Liver (tissue), 7 donors: ENCODE measurements at regions not wholly inside any gene's neighbourhood (a gene's known extent, or its start where the extent isn't known, plus 50 kb on each side); places are given as distances from the start of the nearest gene placed in this dataset.

Experiments
- DNase-seq: peaks from one replicate; pipeline ENCODE4 v3.0.0-alpha.2; 2017; ENCODE audit warnings: low spot score
- H3K27ac ChIP-seq, 2 donors: one replicate each; pipeline ENCODE4 v1.7.0; 2013; ENCODE audit warnings: inconsistent platforms in 2 of 2, low read length in 2 of 2, control low read depth in 1 of 2, low read depth in 1 of 2, mild to moderate bottlenecking in 1 of 2
- H3K27me3 ChIP-seq, 4 donors: one replicate each; pipeline versions ENCODE4 v1.6.1 to v1.7.0; 2013; ENCODE audit warnings: low read length in 3 of 4, inconsistent platforms in 1 of 4, mild to moderate bottlenecking in 1 of 4, moderate library complexity in 1 of 4; ENCODE audit not compliant: control insufficient read depth in 4 of 4, insufficient read depth in 4 of 4
- H3K36me3 ChIP-seq, 4 donors: one replicate each; pipeline versions ENCODE4 v1.6.1 to v1.7.0; 2013; ENCODE audit warnings: low read length in 3 of 4, mild to moderate bottlenecking in 3 of 4, low read depth in 1 of 4, moderate library complexity in 1 of 4; ENCODE audit not compliant: control insufficient read depth in 4 of 4, insufficient read depth in 3 of 4
- H3K4me1 ChIP-seq, 4 donors: one replicate each; pipeline versions ENCODE4 v1.6.1 to v1.7.0; 2013; ENCODE audit warnings: low read length in 3 of 4, mild to moderate bottlenecking in 3 of 4, moderate library complexity in 1 of 4; ENCODE audit not compliant: control insufficient read depth in 4 of 4, insufficient read depth in 4 of 4
- H3K4me3 ChIP-seq, 3 donors: one replicate each; pipeline versions ENCODE4 v1.6.1 to v1.7.0; 2013; ENCODE audit warnings: low read length in 3 of 3, control low read depth in 1 of 3, low read depth in 1 of 3, mild to moderate bottlenecking in 1 of 3
- H3K9ac ChIP-seq, 2 donors: one replicate each; pipeline ENCODE4 v1.7.0; 2013; ENCODE audit warnings: low read length in 2 of 2, mild to moderate bottlenecking in 2 of 2, moderate library complexity in 2 of 2, control low read depth in 1 of 2, low read depth in 1 of 2
- H3K9me3 ChIP-seq, 4 donors: one replicate each; pipeline versions ENCODE4 v1.6.1 to v1.7.0; 2013; ENCODE audit warnings: low read length in 3 of 4; ENCODE audit not compliant: control insufficient read depth in 4 of 4
- GABPA ChIP-seq, 2 donors: IDR thresholded peaks in 1 of 2; conservative IDR thresholded peaks in 1 of 2; 2 replicates each; pipeline ENCODE4 v1.6.1; 2016; ENCODE audit warnings: antibody characterized with exemption in 2 of 2, mild to moderate bottlenecking in 1 of 2, moderate library complexity in 1 of 2
- HNF4A ChIP-seq, 2 donors: conservative IDR thresholded peaks; 2 replicates each; pipeline ENCODE4 v1.6.1; 2016; ENCODE audit warnings: antibody characterized with exemption in 2 of 2, mild to moderate bottlenecking in 2 of 2
- HNF4G ChIP-seq: IDR thresholded peaks from 2 replicates; pipeline ENCODE4 v1.6.1; 2016; ENCODE audit warnings: antibody characterized with exemption
- JUND ChIP-seq, 2 donors: IDR thresholded peaks; 2 replicates each; pipeline ENCODE4 v1.6.1; 2016; ENCODE audit warnings: antibody characterized with exemption in 2 of 2
- RAD21 ChIP-seq, 2 donors: IDR thresholded peaks; 2 replicates each; pipeline ENCODE4 v1.6.1; 2016; ENCODE audit warnings: antibody characterized with exemption in 2 of 2, mild to moderate bottlenecking in 2 of 2
- RXRA ChIP-seq, 2 donors: IDR thresholded peaks; 2 replicates each; pipeline ENCODE4 v1.6.1; 2017 to 2018; ENCODE audit warnings: antibody characterized with exemption in 2 of 2, mild to moderate bottlenecking in 1 of 2
- SP1 ChIP-seq: IDR thresholded peaks from 2 replicates; pipeline ENCODE4 v1.6.1; 2018; ENCODE audit warnings: antibody characterized with exemption, mild to moderate bottlenecking
- TAF1 ChIP-seq: conservative IDR thresholded peaks from 2 replicates; pipeline ENCODE4 v1.6.1; 2016; ENCODE audit warnings: antibody characterized with exemption, mild to moderate bottlenecking
- YY1 ChIP-seq: IDR thresholded peaks from 2 replicates; pipeline ENCODE4 v1.6.1; 2016; ENCODE audit warnings: antibody characterized with exemption, mild to moderate bottlenecking
- WGBS: extraction: QIAGEN DNeasy Blood & Tissue Kit; methylation state at CpG from one replicate; pipeline ENCODE4 v1.1.7; 2013; 5-methylcytosine and 5-hydroxymethylcytosine counted together
- TF ChIP-seq, protein P1 (sequence below): IDR thresholded peaks from 2 replicates; pipeline ENCODE4 v1.6.1; 2016; ENCODE audit warnings: antibody characterized with exemption
- TF ChIP-seq, protein P2 (sequence below): IDR thresholded peaks from 2 replicates; pipeline ENCODE4 v1.6.1; 2016; ENCODE audit warnings: antibody characterized with exemption, mild to moderate bottlenecking
- TF ChIP-seq, protein P3 (sequence below): IDR thresholded peaks from 2 replicates; pipeline ENCODE4 v1.6.1; 2016; ENCODE audit warnings: antibody characterized with exemption
- donor health status: healthy.
- donor health status: healthy.
- donor health status: healthy.
- donor health status: healthy.

DNA sequence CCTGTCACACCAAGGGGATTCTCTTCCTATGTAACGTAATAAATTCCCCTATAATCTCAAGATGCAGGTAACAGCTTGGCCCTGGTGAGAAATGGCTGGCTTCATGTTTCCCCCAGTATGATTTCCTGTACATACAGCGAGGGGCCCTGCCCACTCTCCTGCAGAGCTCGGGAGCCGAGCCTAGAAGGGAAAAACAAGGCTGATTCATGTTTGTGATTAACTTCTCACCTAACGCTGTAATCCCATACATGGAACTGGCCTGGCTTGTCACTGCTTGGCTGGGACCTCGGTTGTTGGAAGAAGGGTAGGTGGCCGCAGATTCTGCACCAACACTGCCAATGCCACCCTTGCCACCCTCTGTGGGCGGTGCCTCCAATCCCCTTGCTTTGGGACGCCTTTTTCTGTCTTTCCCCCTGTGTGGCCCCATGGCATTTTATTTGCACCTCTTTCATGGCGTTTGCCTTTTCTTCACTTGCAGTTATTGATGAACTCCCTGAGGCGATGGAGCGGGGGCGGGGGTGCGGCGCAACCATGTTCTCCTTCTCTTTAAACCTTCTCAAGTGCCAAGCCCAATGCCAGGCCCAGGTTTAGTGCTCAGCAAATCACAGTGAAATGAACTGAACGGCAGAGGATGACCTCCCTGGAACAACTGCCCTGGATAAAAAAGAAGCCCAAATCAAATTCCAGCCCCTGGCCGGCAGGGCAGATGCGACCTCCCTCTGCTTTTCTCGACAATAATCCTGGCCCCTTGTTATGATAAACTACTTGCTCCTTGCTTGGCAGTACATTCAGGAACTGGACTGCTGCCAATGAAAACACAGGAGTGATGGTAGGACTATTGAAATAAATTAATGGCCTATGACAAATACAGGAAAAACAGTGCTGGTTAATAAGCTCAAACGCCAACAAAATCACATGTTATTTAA, 108.1 kb downstream of the TMEM174 start:
- Histone ChIP-seq H3K9me3 (no peaks in the 10 kb centered on the region), H3K9ac (no peak overlapping the region), H3K27me3 (peaks cover 0 to 6% (median 1%) of the 10 kb centered on the region in 4 donors), H3K27ac (no peak overlapping the region), H3K4me1 (no peaks in the 10 kb centered on the region), H3K36me3 (no peaks in the 10 kb centered on the region), H3K4me3 (no peak overlapping the region)
- TF ChIP-seq, protein P1, sequence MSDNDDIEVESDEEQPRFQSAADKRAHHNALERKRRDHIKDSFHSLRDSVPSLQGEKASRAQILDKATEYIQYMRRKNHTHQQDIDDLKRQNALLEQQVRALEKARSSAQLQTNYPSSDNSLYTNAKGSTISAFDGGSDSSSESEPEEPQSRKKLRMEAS, result no peak
- no peak for TF ChIP-seq RXRA (IDR thresholded peaks at IDR 0.05)
- TF ChIP-seq, protein P2, sequence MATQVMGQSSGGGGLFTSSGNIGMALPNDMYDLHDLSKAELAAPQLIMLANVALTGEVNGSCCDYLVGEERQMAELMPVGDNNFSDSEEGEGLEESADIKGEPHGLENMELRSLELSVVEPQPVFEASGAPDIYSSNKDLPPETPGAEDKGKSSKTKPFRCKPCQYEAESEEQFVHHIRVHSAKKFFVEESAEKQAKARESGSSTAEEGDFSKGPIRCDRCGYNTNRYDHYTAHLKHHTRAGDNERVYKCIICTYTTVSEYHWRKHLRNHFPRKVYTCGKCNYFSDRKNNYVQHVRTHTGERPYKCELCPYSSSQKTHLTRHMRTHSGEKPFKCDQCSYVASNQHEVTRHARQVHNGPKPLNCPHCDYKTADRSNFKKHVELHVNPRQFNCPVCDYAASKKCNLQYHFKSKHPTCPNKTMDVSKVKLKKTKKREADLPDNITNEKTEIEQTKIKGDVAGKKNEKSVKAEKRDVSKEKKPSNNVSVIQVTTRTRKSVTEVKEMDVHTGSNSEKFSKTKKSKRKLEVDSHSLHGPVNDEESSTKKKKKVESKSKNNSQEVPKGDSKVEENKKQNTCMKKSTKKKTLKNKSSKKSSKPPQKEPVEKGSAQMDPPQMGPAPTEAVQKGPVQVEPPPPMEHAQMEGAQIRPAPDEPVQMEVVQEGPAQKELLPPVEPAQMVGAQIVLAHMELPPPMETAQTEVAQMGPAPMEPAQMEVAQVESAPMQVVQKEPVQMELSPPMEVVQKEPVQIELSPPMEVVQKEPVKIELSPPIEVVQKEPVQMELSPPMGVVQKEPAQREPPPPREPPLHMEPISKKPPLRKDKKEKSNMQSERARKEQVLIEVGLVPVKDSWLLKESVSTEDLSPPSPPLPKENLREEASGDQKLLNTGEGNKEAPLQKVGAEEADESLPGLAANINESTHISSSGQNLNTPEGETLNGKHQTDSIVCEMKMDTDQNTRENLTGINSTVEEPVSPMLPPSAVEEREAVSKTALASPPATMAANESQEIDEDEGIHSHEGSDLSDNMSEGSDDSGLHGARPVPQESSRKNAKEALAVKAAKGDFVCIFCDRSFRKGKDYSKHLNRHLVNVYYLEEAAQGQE, result no peak
- no peak for TF ChIP-seq GABPA (IDR thresholded peaks at IDR 0.05 in 1 of 2, conservative IDR thresholded peaks at IDR 0.05 in 1 of 2)
- TF ChIP-seq HNF4G, result no peak
- no peak for TF ChIP-seq RAD21 (IDR thresholded peaks at IDR 0.05)
- TF ChIP-seq TAF1, result no peak
- no peak for TF ChIP-seq YY1
- TF ChIP-seq, protein P3, sequence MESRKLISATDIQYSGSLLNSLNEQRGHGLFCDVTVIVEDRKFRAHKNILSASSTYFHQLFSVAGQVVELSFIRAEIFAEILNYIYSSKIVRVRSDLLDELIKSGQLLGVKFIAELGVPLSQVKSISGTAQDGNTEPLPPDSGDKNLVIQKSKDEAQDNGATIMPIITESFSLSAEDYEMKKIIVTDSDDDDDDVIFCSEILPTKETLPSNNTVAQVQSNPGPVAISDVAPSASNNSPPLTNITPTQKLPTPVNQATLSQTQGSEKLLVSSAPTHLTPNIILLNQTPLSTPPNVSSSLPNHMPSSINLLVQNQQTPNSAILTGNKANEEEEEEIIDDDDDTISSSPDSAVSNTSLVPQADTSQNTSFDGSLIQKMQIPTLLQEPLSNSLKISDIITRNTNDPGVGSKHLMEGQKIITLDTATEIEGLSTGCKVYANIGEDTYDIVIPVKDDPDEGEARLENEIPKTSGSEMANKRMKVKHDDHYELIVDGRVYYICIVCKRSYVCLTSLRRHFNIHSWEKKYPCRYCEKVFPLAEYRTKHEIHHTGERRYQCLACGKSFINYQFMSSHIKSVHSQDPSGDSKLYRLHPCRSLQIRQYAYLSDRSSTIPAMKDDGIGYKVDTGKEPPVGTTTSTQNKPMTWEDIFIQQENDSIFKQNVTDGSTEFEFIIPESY, result no peak
- no peak for TF ChIP-seq HNF4A (conservative IDR thresholded peaks at IDR 0.05)
- TF ChIP-seq JUND (IDR thresholded peaks at IDR 0.05), result no peak
- DNase-seq, result no peak
- WGBS, result 53% methylated on average over 20 of the region's 20 CpGs

DNA sequence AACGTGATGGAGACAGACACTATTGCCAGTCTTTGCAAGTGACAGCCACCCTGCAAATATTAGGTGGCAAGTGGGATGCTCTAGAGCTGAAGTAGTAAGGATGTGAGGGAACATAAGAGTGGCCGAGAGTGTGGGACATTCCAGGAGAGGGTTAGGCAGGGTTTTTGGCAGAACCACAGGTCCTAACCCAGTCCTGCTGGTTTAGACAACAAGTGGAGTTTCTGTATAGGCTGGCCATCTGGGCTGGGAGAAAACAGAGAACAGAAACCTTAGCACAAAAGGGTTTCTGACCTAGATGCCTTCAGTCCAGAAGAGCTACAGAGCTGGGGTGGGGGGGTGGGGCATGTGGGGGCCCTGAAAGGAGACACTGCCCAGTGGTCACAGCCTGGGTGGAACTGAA, 107.4 kb downstream of the TMEM174 start:
- DNase-seq, result no peak
- Histone ChIP-seq H3K27ac (no peak overlapping the region), H3K4me3 (no peak overlapping the region), H3K9me3 (no peaks in the 10 kb centered on the region), H3K36me3 (no peaks in the 10 kb centered on the region), H3K4me1 (no peaks in the 10 kb centered on the region), H3K9ac (no peak overlapping the region), H3K27me3 (peaks cover 0 to 6% (median 1%) of the 10 kb centered on the region in 4 donors)
- TF ChIP-seq, protein P2, result no peak
- TF ChIP-seq, protein P1, result no peak
- TF ChIP-seq SP1, result no peak
- 55% methylated on average over 2 of the region's 2 CpGs for WGBS
